ENCODE measurements at regions not wholly inside any gene's neighbourhood (a gene's known extent, or its start where the extent isn't known, plus 50 kb on each side); places are given as distances from the start of the nearest gene placed in this dataset.

GRCh38 chr6:126199466-126199865, 140.4 kb upstream of the CENPW start:
- Histone ChIP-seq H3K4me1 (ENCODE audit: control insufficient read depth in 2 of 3, insufficient read depth in 2 of 3, low read depth in 1 of 3, low read length in 3 of 3) (no peaks in the 10 kb centered on the region), H3K27me3 (ENCODE audit: control insufficient read depth, insufficient read depth, low read length) (no peaks in the 10 kb centered on the region), H3K4me3 (ENCODE audit: low read length in 3 of 3) (no peak overlapping the region), H3K9me3 (ENCODE audit: control insufficient read depth in 2 of 3, insufficient read depth in 1 of 3, low read length in 3 of 3) (no peaks in the 10 kb centered on the region), H3K9ac (ENCODE audit: low read length in 3 of 3) (no peak overlapping the region), H3K36me3 (ENCODE audit: control insufficient read depth in 2 of 3, insufficient read depth in 3 of 3, low read length in 3 of 3) (no peaks in the 10 kb centered on the region), H3K27ac (ENCODE audit: low read depth in 2 of 2, low read length in 2 of 2) (no peak overlapping the region)
- FAIRE-seq (no peak), DNase-seq (no peak)
- TF ChIP-seq CTCF (IDR thresholded peaks at IDR 0.05; ENCODE audit: borderline replicate concordance, extremely low read depth, insufficient read depth): no peak
- intact Hi-C loops (cut with DNase I): no loop called here

GRCh38 chr6:126202707-126203106, 137.2 kb upstream of the CENPW start:
- Histone ChIP-seq H3K27ac (ENCODE audit: low read depth in 2 of 2, low read length in 2 of 2) (no peak overlapping the region), H3K9ac (ENCODE audit: low read length in 3 of 3) (no peak overlapping the region), H3K36me3 (ENCODE audit: control insufficient read depth in 2 of 3, insufficient read depth in 3 of 3, low read length in 3 of 3) (no peaks in the 10 kb centered on the region), H3K9me3 (ENCODE audit: control insufficient read depth in 2 of 3, insufficient read depth in 1 of 3, low read length in 3 of 3) (no peaks in the 10 kb centered on the region), H3K27me3 (ENCODE audit: control insufficient read depth, insufficient read depth, low read length) (no peaks in the 10 kb centered on the region), H3K4me1 (ENCODE audit: control insufficient read depth in 2 of 3, insufficient read depth in 2 of 3, low read depth in 1 of 3, low read length in 3 of 3) (no peaks in the 10 kb centered on the region), H3K4me3 (ENCODE audit: low read length in 3 of 3) (no peak overlapping the region)
- DNase-seq (no peak), FAIRE-seq (no peak)
- intact Hi-C loops (cut with DNase I): no loop called here
- no peak for TF ChIP-seq CTCF (IDR thresholded peaks at IDR 0.05; ENCODE audit: borderline replicate concordance, extremely low read depth, insufficient read depth)

- H3K9me3 ChIP-seq (ENCODE audit: control insufficient read depth in 2 of 3, insufficient read depth in 1 of 3, low read length in 3 of 3): no peaks in the 10 kb centered on the region
- intact Hi-C loops (cut with DNase I): no loop called here
- DNase-seq (no peak), FAIRE-seq (no peak)
- H3K4me1 ChIP-seq (ENCODE audit: control insufficient read depth in 2 of 3, insufficient read depth in 2 of 3, low read depth in 1 of 3, low read length in 3 of 3): no peaks in the 10 kb centered on the region
- H3K27ac ChIP-seq (ENCODE audit: low read depth in 2 of 2, low read length in 2 of 2): no peak overlapping the region
- H3K27me3 ChIP-seq (ENCODE audit: control insufficient read depth, insufficient read depth, low read length): no peaks in the 10 kb centered on the region
- H3K36me3 ChIP-seq (ENCODE audit: control insufficient read depth in 2 of 3, insufficient read depth in 3 of 3, low read length in 3 of 3): no peaks in the 10 kb centered on the region
- no peak for TF ChIP-seq CTCF (IDR thresholded peaks at IDR 0.05; ENCODE audit: borderline replicate concordance, extremely low read depth, insufficient read depth)
- no peak overlapping the region for H3K4me3 ChIP-seq (ENCODE audit: low read length in 3 of 3)
- H3K9ac ChIP-seq (ENCODE audit: low read length in 3 of 3): no peak overlapping the region
Observed at GRCh38 chr6:126204126-126204525, 135.8 kb upstream of the CENPW start.

GRCh38 chr6:126204598-126204997, 135.3 kb upstream of the CENPW start:
- H3K27ac ChIP-seq (ENCODE audit: low read depth in 2 of 2, low read length in 2 of 2): no peak overlapping the region
- no peak for FAIRE-seq
- no peak overlapping the region for H3K9ac ChIP-seq (ENCODE audit: low read length in 3 of 3)

More at GRCh38 chr6:126204598-126204997, 135.3 kb upstream of the CENPW start:
- Histone ChIP-seq H3K36me3 (ENCODE audit: control insufficient read depth in 2 of 3, insufficient read depth in 3 of 3, low read length in 3 of 3) (no peaks in the 10 kb centered on the region), H3K9me3 (ENCODE audit: control insufficient read depth in 2 of 3, insufficient read depth in 1 of 3, low read length in 3 of 3) (no peaks in the 10 kb centered on the region), H3K27me3 (ENCODE audit: control insufficient read depth, insufficient read depth, low read length) (no peaks in the 10 kb centered on the region), H3K4me3 (ENCODE audit: low read length in 3 of 3) (no peak overlapping the region), H3K4me1 (ENCODE audit: control insufficient read depth in 2 of 3, insufficient read depth in 2 of 3, low read depth in 1 of 3, low read length in 3 of 3) (no peaks in the 10 kb centered on the region)
- no peak for TF ChIP-seq CTCF (IDR thresholded peaks at IDR 0.05; ENCODE audit: borderline replicate concordance, extremely low read depth, insufficient read depth)
- DNase-seq: no peak
- intact Hi-C loops (cut with DNase I): no loop called here

All from kidney (tissue), 13 donors.